HCT116 (cell line): ENCODE measurements at regions not wholly inside any gene's neighbourhood (a gene's known extent, or its start where the extent isn't known, plus 50 kb on each side); places are given as distances from the start of the nearest gene placed in this dataset.

Experiments used
- ATAC-seq: fragments of 200-7000 bp; cut with Tn5 transposase; 2 replicates; pipeline ENCODE4 v1.9.1; 2020; ENCODE audit warnings: mild to moderate bottlenecking, moderate library complexity
- BruUV-seq: library from RNA; stranded (reverse); fragments of 400-500 nt; replicated peaks from 2 replicates; lab custom pipeline; 2021; lab: Mats Ljungman, UMichigan
- CTCF ChIA-PET: fragments of 300-600 bp; sonication (Branson Sonifier 250); formaldehyde crosslinking; loops from one replicate; lab custom pipeline; 2021; ENCODE audit warnings: antibody characterized with exemption; lab: Charles Lee
- POLR2A ChIA-PET: fragments of 300-600, 350-600 bp; sonication (Branson Sonifier 250); formaldehyde crosslinking; loops from one replicate; lab custom pipeline; 2021; ENCODE audit warnings: antibody characterized with exemption; lab: Charles Lee
- RAD21 ChIA-PET, 2 experiments: fragments of 300-600 bp; sonication (Branson Sonifier 250); formaldehyde crosslinking; loops; one replicate each; lab custom pipeline; 2023; ENCODE audit warnings: low total read pairs in 2 of 2; ENCODE audit not compliant: uncharacterized antibody in 2 of 2, unreplicated experiment in 2 of 2, low non-redundant PET in 1 of 2; lab: Charles Lee
- DNase-seq: peaks from one replicate; pipeline ENCODE4 v3.0.0-alpha.2; 2010; ENCODE audit warnings: low read depth, low spot score
- H2AFZ ChIP-seq: fragments of 200-600 bp; shearing (Covaris generic), sonication (generic); 2 replicates; pipeline ENCODE4 v1.6.1; 2017; ENCODE audit warnings: low read depth, mixed run types, mixed read lengths, antibody characterized with exemption, low read length; ENCODE audit not compliant: poor library complexity, severe bottlenecking
- H3K27ac ChIP-seq: 2 replicates; pipeline ENCODE4 v1.5.1; 2012; ENCODE audit warnings: low read depth, low read length
- H3K27me3 ChIP-seq: fragments of 200-600 bp; sonication (generic); 2 replicates; pipeline ENCODE4 v1.6.1; 2016; ENCODE audit warnings: mixed run types, low read length, mixed read lengths; ENCODE audit not compliant: insufficient read depth
- H3K36me3 ChIP-seq, 2 experiments: fragments of 200-500 bp in 1 of 2; fragments of 200-600 bp in 1 of 2; sonication (Bioruptor generic) in 1 of 2; sonication (generic) in 1 of 2; 2 replicates each; pipeline versions ENCODE4 v1.5.1 to v1.6.1; 2014 to 2016; ENCODE audit warnings: low read length in 2 of 2, inconsistent platforms in 1 of 2, mixed read lengths in 1 of 2, mixed run types in 1 of 2; ENCODE audit not compliant: insufficient read depth in 2 of 2, control insufficient read depth in 1 of 2
- H3K4me1 ChIP-seq, 2 experiments: fragments of 200-600 bp in 1 of 2; sonication (generic) in 1 of 2; 2 replicates each; pipeline versions ENCODE4 v1.5.1 to v1.6.1; 2012 to 2017; ENCODE audit warnings: low read length in 2 of 2, inconsistent platforms in 1 of 2, mild to moderate bottlenecking in 1 of 2, mixed read lengths in 1 of 2, mixed run types in 1 of 2, moderate library complexity in 1 of 2; ENCODE audit not compliant: insufficient read depth in 2 of 2, control insufficient read depth in 1 of 2
- H3K4me2 ChIP-seq: fragments of 200-600 bp; sonication (generic); 2 replicates; pipeline ENCODE4 v1.6.1; 2017; ENCODE audit warnings: mixed run types, low read length, mixed read lengths
- H3K4me3 ChIP-seq, 2 experiments: fragments of 200-600 bp in 1 of 2; sonication (generic) in 1 of 2; replicated peaks in 1 of 2; 2 replicates each; pipeline ENCODE4 v1.5.1; 2011 to 2016; ENCODE audit warnings: low read length in 2 of 2, control low read depth in 1 of 2, low read depth in 1 of 2, mild to moderate bottlenecking in 1 of 2, mixed read lengths in 1 of 2, mixed run types in 1 of 2
- H3K79me2 ChIP-seq: fragments of 200-600 bp; sonication (generic); 2 replicates; pipeline ENCODE4 v1.6.1; 2017; ENCODE audit warnings: mild to moderate bottlenecking, mixed run types, low read length, moderate library complexity, mixed read lengths; ENCODE audit not compliant: insufficient read depth
- H3K9ac ChIP-seq: fragments of 200-600 bp; sonication (generic); 2 replicates; pipeline ENCODE4 v1.6.1; 2016; ENCODE audit warnings: low read length, mixed read lengths
- H3K9me2 ChIP-seq: fragments of 200-600 bp; sonication (generic), shearing (Covaris generic); 2 replicates; pipeline ENCODE4 v1.6.1; 2017; ENCODE audit warnings: mixed run types, mild to moderate bottlenecking, moderate library complexity; ENCODE audit not compliant: insufficient read depth
- H3K9me3 ChIP-seq, 2 experiments: fragments of 200-500 bp in 1 of 2; fragments of 200-600 bp in 1 of 2; sonication (Bioruptor generic) in 1 of 2; sonication (generic) in 1 of 2; 2 replicates each; pipeline ENCODE4 v1.6.1; 2014 to 2017; ENCODE audit warnings: low read length in 2 of 2, mixed read lengths in 2 of 2, inconsistent platforms in 1 of 2, low read depth in 1 of 2, mild to moderate bottlenecking in 1 of 2, mixed run types in 1 of 2, moderate library complexity in 1 of 2; ENCODE audit not compliant: control insufficient read depth in 1 of 2, insufficient read depth in 1 of 2
- H4K20me1 ChIP-seq: fragments of 200-600 bp; sonication (generic), shearing (Covaris generic); 2 replicates; pipeline ENCODE4 v1.6.1; 2017; ENCODE audit warnings: mixed run types, mild to moderate bottlenecking, moderate library complexity; ENCODE audit not compliant: insufficient read depth
- ATF3 ChIP-seq: IDR thresholded peaks from 2 replicates; pipeline ENCODE4 v1.6.1; 2012
- CBX3 ChIP-seq: IDR thresholded peaks from 2 replicates; pipeline ENCODE4 v1.6.1; 2012; ENCODE audit warnings: low read depth
- CEBPB ChIP-seq: IDR thresholded peaks from 2 replicates; pipeline ENCODE4 v1.6.1; 2012; ENCODE audit warnings: low read depth
- EGR1 ChIP-seq: IDR thresholded peaks from 2 replicates; pipeline ENCODE4 v1.6.1; 2012; ENCODE audit warnings: low read depth
- ELF1 ChIP-seq: IDR thresholded peaks from 2 replicates; pipeline ENCODE4 v1.6.1; 2012; ENCODE audit warnings: low read depth, borderline replicate concordance
- EZH2 ChIP-seq: fragments of 200-600 bp; sonication (generic); IDR thresholded peaks from 2 replicates; pipeline ENCODE4 v1.6.1; 2017; ENCODE audit warnings: antibody characterized with exemption, mixed run types
- FOSL1 ChIP-seq: IDR thresholded peaks from 2 replicates; pipeline ENCODE4 v1.6.1; 2012; ENCODE audit warnings: low read depth
- JUND ChIP-seq: IDR thresholded peaks from 2 replicates; pipeline ENCODE4 v1.6.1; 2012
- MAX ChIP-seq: IDR thresholded peaks from 2 replicates; pipeline ENCODE4 v1.6.1; 2012
- POLR2A ChIP-seq: IDR thresholded peaks from 2 replicates; pipeline ENCODE4 v1.7.0; 2011; ENCODE audit warnings: borderline replicate concordance; ENCODE audit not compliant: insufficient read depth, insufficient read length; ENCODE audit errors: extremely low read depth
- POLR2AphosphoS5 ChIP-seq: IDR thresholded peaks from 2 replicates; pipeline ENCODE4 v1.6.1; 2011; ENCODE audit warnings: mild to moderate bottlenecking, low read depth, low read length, moderate library complexity
- RAD21 ChIP-seq: IDR thresholded peaks from 2 replicates; pipeline ENCODE4 v1.6.1; 2012; ENCODE audit warnings: low read depth, mild to moderate bottlenecking
- REST ChIP-seq: IDR thresholded peaks from 2 replicates; pipeline ENCODE4 v1.6.1; 2012; ENCODE audit warnings: low read depth
- SIN3A ChIP-seq: IDR thresholded peaks from 2 replicates; pipeline ENCODE4 v1.6.1; 2012; ENCODE audit warnings: low read depth
- SP1 ChIP-seq: IDR thresholded peaks from 2 replicates; pipeline ENCODE4 v1.6.1; 2012; ENCODE audit warnings: low read depth
- SRF ChIP-seq: IDR thresholded peaks from 2 replicates; pipeline ENCODE4 v1.6.1; 2012; ENCODE audit warnings: low read depth
- TCF7L2 ChIP-seq: IDR thresholded peaks from 2 replicates; pipeline ENCODE4 v1.7.0; 2011; ENCODE audit warnings: borderline replicate concordance, inconsistent platforms; ENCODE audit not compliant: insufficient read depth, insufficient read length; ENCODE audit errors: extremely low read depth
- YY1 ChIP-seq: IDR thresholded peaks from 2 replicates; pipeline ENCODE4 v1.6.1; 2011; ENCODE audit warnings: low read length, low read depth, moderate library complexity, mild to moderate bottlenecking; ENCODE audit not compliant: insufficient replicate concordance; ENCODE audit errors: extremely low read depth
- ZFX ChIP-seq: fragments of 450-650 bp; IDR thresholded peaks from 2 replicates; pipeline ENCODE4 v1.6.1; 2017
- ZNF274 ChIP-seq: fragments of 200-500 bp; sonication (Bioruptor generic); IDR thresholded peaks from 2 replicates; pipeline ENCODE4 v1.6.1; 2014; ENCODE audit warnings: mild to moderate bottlenecking, low read depth, low read length, inconsistent platforms
- intact Hi-C: fragments of 100-400 bp; cut with micrococcal nuclease; formaldehyde crosslinking; loops from 2 replicates; pipeline ENCODE4 v1.10.0; 2022

GRCh38 chr21:16563116-16563515 lies 833.3 kb downstream of the USP25 start:
- H3K9me2 ChIP-seq, result no peaks in the 10 kb centered on the region
- no peak overlapping the region for H2AFZ ChIP-seq
- H3K4me2 ChIP-seq, result no peak overlapping the region
- no peak for ATAC-seq
- no peak overlapping the region for H3K9ac ChIP-seq
- ChIA-PET RAD21 (no interaction called here), POLR2A (no interaction called here), CTCF (no interaction called here)
- no peak for DNase-seq
- no peak for TF ChIP-seq SIN3A
- TF ChIP-seq POLR2AphosphoS5, result no peak
- H3K79me2 ChIP-seq, result no peaks in the 10 kb centered on the region
- H3K36me3 ChIP-seq, result no peaks in the 10 kb centered on the region
- no peak overlapping the region for H3K27ac ChIP-seq
- no TSS peak for BruUV-seq
- intact Hi-C loops, result no loop called here
- H3K9me3 ChIP-seq, result peaks cover 0 to 25% of the 10 kb centered on the region in 2 experiments; a peak in 3 of 4 replicates
- no peaks in the 10 kb centered on the region for H3K27me3 ChIP-seq
- no peaks in the 10 kb centered on the region for H3K4me1 ChIP-seq
- no peaks in the 10 kb centered on the region for H4K20me1 ChIP-seq
- no peak overlapping the region for H3K4me3 ChIP-seq

GRCh38 chr21:16563795-16564194 lies 834.0 kb downstream of the USP25 start:
- Histone ChIP-seq H3K4me2 (no peak overlapping the region), H3K9ac (no peak overlapping the region), H2AFZ (no peak overlapping the region), H3K4me3 (no peak overlapping the region), H3K36me3 (no peaks in the 10 kb centered on the region), H3K9me2 (no peaks in the 10 kb centered on the region), H3K79me2 (no peaks in the 10 kb centered on the region), H4K20me1 (no peaks in the 10 kb centered on the region), H3K27ac (no peak overlapping the region), H3K4me1 (no peaks in the 10 kb centered on the region), H3K9me3 (peaks cover 0 to 31% of the 10 kb centered on the region in 2 experiments; a peak in 3 of 4 replicates), H3K27me3 (no peaks in the 10 kb centered on the region)
- ATAC-seq (no peak), DNase-seq (no peak)
- intact Hi-C loops, result no loop called here
- CTCF ChIA-PET, result no interaction called here
- RAD21 ChIA-PET, result no interaction called here
- POLR2A ChIA-PET, result no interaction called here
- no TSS peak for BruUV-seq
- TF ChIP-seq ZFX, result no peak
- no peak for TF ChIP-seq MAX
- no peak for TF ChIP-seq ZNF274
- no peak for TF ChIP-seq SRF
- TF ChIP-seq CEBPB, result no peak
- TF ChIP-seq TCF7L2, result no peak
- TF ChIP-seq YY1, result no peak
- TF ChIP-seq EZH2, result no peak
- TF ChIP-seq POLR2A, result no peak
- TF ChIP-seq JUND, result no peak
- TF ChIP-seq FOSL1, result no peak
- TF ChIP-seq POLR2AphosphoS5, result no peak
- no peak for TF ChIP-seq CBX3
- TF ChIP-seq RAD21, result no peak
- no peak for TF ChIP-seq SP1
- no peak for TF ChIP-seq ATF3
- no peak for TF ChIP-seq REST
- TF ChIP-seq ELF1, result no peak
- no peak for TF ChIP-seq EGR1
